SK-N-SH treated with all-trans-retinoic acid at 6 μM for 48 hours (cell line): ENCODE measurements at regions not wholly inside any gene's neighbourhood (a gene's known extent, or its start where the extent isn't known, plus 50 kb on each side); places are given as distances from the start of the nearest gene placed in this dataset.

ENCODE experiments used
- ATAC-seq: fragments of 200-7000 bp; cut with Tn5 transposase; 3 replicates; pipeline ENCODE4 v1.9.1; 2020; ENCODE audit warnings: mild to moderate bottlenecking, moderate library complexity
- ARNTL ChIP-seq: fragments of 450-650 bp; formaldehyde crosslinking; IDR thresholded peaks from 2 replicates; pipeline ENCODE4 v1.5.0; 2020; ENCODE audit warnings: low read depth, mild to moderate bottlenecking, moderate library complexity, borderline replicate concordance
- BACH2 ChIP-seq: fragments of 250-450 bp; sonication (Bioruptor Pico); IDR thresholded peaks from 2 replicates; pipeline ENCODE4 v1.9.0; 2021; ENCODE audit warnings: mild to moderate bottlenecking, borderline replicate concordance
- CSDC2 ChIP-seq: fragments of 250-450 bp; sonication (Bioruptor Pico); IDR thresholded peaks from 2 replicates; pipeline ENCODE4 v1.5.0; 2020; ENCODE audit warnings: mild to moderate bottlenecking, moderate library complexity
- ESRRG ChIP-seq: fragments of 250-450 bp; sonication (Bioruptor Pico); IDR thresholded peaks from 2 replicates; pipeline ENCODE4 v1.6.1; 2021; ENCODE audit warnings: mild to moderate bottlenecking
- GLIS3 ChIP-seq: fragments of 250-450 bp; sonication (Bioruptor Pico); IDR thresholded peaks from 2 replicates; pipeline ENCODE4 v1.5.0; 2020; ENCODE audit warnings: mild to moderate bottlenecking, moderate library complexity
- ISL1 ChIP-seq: fragments of 250-450 bp; sonication (Bioruptor Pico); IDR thresholded peaks from 2 replicates; pipeline ENCODE4 v2.1.2; 2022; ENCODE audit warnings: mild to moderate bottlenecking, moderate library complexity
- OSR1 ChIP-seq: fragments of 250-450 bp; sonication (Bioruptor Pico); IDR thresholded peaks from 2 replicates; pipeline ENCODE4 v1.8.0; 2022; ENCODE audit warnings: moderate library complexity, mild to moderate bottlenecking, inconsistent platforms
- PPARA ChIP-seq: fragments of 250-450 bp; sonication (Bioruptor Pico); IDR thresholded peaks from 2 replicates; pipeline ENCODE4 v1.5.0; 2020; ENCODE audit warnings: mild to moderate bottlenecking, borderline replicate concordance
- RARB ChIP-seq: fragments of 250-450 bp; sonication (Bioruptor Pico); IDR thresholded peaks from 2 replicates; pipeline ENCODE4 v1.8.0; 2021; ENCODE audit warnings: mild to moderate bottlenecking, moderate library complexity
- TCF4 ChIP-seq: fragments of 250-450 bp; sonication (Bioruptor Pico); IDR thresholded peaks from 2 replicates; pipeline ENCODE4 v1.8.0; 2021; ENCODE audit warnings: mild to moderate bottlenecking, moderate library complexity, borderline replicate concordance
- TOX ChIP-seq: fragments of 250-450 bp; sonication (Bioruptor Pico); IDR thresholded peaks from 2 replicates; pipeline ENCODE4 v1.8.0; 2021; ENCODE audit warnings: mild to moderate bottlenecking, moderate library complexity, borderline replicate concordance
- ZC3H10 ChIP-seq: fragments of 250-450 bp; sonication (Bioruptor Pico); IDR thresholded peaks from 2 replicates; pipeline ENCODE4 v1.5.1; 2021; ENCODE audit warnings: mild to moderate bottlenecking, moderate library complexity
- ZFP3 ChIP-seq: fragments of 250-450 bp; sonication (Bioruptor Pico); IDR thresholded peaks from 2 replicates; pipeline ENCODE4 v1.5.0; 2020; ENCODE audit warnings: mild to moderate bottlenecking, moderate library complexity
- ZNF565 ChIP-seq: fragments of 450-650 bp; formaldehyde crosslinking; conservative IDR thresholded peaks from 2 replicates; pipeline ENCODE4 v1.5.0; 2020; ENCODE audit warnings: low read depth, mild to moderate bottlenecking, moderate library complexity
- ZNF70 ChIP-seq: fragments of 450-650 bp; formaldehyde crosslinking; IDR thresholded peaks from 2 replicates; pipeline ENCODE4 v1.5.0; 2020; ENCODE audit warnings: mild to moderate bottlenecking, moderate library complexity
- ZNF8 ChIP-seq: fragments of 450-650 bp; formaldehyde crosslinking; IDR thresholded peaks from 2 replicates; pipeline ENCODE4 v1.5.0; 2020; ENCODE audit warnings: mild to moderate bottlenecking, moderate library complexity
- TF ChIP-seq, protein P1 (sequence below): fragments of 250-450 bp; sonication (Bioruptor Pico); IDR thresholded peaks from 2 replicates; pipeline ENCODE4 v1.5.0; 2020; ENCODE audit warnings: mild to moderate bottlenecking, moderate library complexity
- TF ChIP-seq, protein P2 (sequence below): fragments of 250-450 bp; sonication (Bioruptor Pico); IDR thresholded peaks from 2 replicates; pipeline ENCODE4 v1.8.0; 2021; ENCODE audit warnings: low read depth, mild to moderate bottlenecking, moderate library complexity, borderline replicate concordance

DNA sequence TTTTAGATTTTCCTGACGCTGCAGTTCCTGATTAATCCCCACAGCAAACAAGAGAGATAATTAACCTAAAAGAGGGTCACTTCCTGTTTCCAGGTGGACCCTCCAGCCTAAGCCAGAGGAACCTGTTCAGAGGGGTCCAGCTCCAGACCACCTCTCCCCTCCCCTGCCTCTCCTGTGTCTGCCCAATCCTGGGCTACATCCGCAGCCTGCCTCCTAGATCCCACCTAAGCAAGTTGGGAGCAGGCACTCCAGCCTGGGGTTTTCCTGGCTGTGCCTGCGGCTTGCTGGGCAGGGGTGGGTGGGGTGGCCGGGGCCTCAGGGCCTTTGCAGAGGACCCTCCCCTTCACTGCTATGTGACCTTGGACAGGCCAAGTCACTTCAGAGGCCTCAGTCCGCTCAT is 178.6 kb upstream of the LINGO1 start:
- TF ChIP-seq ZFP3 (CRISPR knock-in tag) (no peak), ESRRG (CRISPR knock-in tag) (no peak), GLIS3 (CRISPR knock-in tag) (no peak), ISL1 (CRISPR knock-in tag) (no peak), TOX (no peak), ARNTL (CRISPR knock-in tag) (no peak), ZNF8 (CRISPR knock-in tag) (no peak), OSR1 (CRISPR knock-in tag) (no peak)
- TF ChIP-seq, protein P1, sequence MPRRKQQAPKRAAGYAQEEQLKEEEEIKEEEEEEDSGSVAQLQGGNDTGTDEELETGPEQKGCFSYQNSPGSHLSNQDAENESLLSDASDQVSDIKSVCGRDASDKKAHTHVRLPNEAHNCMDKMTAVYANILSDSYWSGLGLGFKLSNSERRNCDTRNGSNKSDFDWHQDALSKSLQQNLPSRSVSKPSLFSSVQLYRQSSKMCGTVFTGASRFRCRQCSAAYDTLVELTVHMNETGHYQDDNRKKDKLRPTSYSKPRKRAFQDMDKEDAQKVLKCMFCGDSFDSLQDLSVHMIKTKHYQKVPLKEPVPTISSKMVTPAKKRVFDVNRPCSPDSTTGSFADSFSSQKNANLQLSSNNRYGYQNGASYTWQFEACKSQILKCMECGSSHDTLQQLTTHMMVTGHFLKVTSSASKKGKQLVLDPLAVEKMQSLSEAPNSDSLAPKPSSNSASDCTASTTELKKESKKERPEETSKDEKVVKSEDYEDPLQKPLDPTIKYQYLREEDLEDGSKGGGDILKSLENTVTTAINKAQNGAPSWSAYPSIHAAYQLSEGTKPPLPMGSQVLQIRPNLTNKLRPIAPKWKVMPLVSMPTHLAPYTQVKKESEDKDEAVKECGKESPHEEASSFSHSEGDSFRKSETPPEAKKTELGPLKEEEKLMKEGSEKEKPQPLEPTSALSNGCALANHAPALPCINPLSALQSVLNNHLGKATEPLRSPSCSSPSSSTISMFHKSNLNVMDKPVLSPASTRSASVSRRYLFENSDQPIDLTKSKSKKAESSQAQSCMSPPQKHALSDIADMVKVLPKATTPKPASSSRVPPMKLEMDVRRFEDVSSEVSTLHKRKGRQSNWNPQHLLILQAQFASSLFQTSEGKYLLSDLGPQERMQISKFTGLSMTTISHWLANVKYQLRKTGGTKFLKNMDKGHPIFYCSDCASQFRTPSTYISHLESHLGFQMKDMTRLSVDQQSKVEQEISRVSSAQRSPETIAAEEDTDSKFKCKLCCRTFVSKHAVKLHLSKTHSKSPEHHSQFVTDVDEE (CRISPR knock-in tag), result no peak
- TF ChIP-seq, protein P2, sequence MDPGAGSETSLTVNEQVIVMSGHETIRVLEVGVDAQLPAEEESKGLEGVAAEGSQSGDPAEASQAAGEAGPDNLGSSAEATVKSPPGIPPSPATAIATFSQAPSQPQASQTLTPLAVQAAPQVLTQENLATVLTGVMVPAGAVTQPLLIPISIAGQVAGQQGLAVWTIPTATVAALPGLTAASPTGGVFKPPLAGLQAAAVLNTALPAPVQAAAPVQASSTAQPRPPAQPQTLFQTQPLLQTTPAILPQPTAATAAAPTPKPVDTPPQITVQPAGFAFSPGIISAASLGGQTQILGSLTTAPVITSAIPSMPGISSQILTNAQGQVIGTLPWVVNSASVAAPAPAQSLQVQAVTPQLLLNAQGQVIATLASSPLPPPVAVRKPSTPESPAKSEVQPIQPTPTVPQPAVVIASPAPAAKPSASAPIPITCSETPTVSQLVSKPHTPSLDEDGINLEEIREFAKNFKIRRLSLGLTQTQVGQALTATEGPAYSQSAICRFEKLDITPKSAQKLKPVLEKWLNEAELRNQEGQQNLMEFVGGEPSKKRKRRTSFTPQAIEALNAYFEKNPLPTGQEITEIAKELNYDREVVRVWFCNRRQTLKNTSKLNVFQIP (CRISPR knock-in tag), result no peak
- no peak for ATAC-seq

DNA sequence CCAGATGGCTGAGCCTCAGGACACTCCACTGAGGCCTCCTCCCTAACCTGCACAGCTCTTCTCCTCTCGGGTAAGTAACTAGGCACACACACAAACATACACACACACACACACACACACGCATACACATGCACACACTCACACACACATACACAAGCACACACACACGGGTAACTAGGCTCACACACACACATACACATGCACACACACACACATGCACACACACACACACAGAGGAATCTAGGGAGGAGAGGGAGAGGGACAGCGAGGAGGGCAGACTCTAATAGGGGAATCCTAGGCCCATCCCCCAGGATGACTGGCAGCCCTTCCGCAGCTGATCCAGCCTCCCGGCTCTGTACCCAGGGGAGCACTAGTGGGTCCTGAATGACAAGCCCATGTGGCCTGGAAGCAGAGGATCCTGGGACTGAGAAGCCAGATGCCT is 177.4 kb upstream of the LINGO1 start:
- TF ChIP-seq ZNF8 (CRISPR knock-in tag) (no peak), ZNF70 (CRISPR knock-in tag) (no peak), ISL1 (CRISPR knock-in tag) (no peak), BACH2 (CRISPR knock-in tag) (no peak), CSDC2 (no peak), ZFP3 (CRISPR knock-in tag) (no peak), TCF4 (no peak), ZNF565 (no peak), OSR1 (CRISPR knock-in tag) (no peak)
- TF ChIP-seq, protein P1 (CRISPR knock-in tag), result no peak
- ATAC-seq, result no peak; the same call in 2 of the 3 replicates

DNA sequence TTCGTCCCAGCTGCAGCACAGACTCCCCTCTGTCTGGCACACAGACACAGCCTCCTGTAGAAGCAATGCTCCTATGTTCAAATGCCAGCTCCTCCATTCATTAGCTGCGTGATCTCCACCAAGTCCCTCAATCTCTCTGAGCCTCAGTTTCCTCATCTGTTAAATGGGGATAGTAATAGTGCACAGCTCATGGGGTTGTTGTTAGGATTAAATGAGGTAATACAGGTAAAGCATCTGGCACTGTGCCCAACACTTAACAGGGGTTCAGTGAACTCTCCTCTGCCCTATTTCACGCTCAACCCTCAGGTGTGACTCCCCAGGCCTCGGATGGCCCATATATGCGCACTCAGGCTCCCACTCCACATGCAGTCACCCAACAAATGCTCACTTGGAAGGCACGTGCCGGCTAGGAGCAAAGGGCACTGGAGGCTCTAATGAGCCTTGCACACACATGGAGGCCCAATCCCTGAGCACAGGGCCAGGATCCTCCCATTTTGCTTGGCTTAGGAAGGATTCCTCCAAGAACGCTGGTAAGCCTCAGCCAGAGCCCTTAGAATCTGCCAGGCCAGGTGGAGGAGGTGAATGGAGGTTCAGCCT is 176.0 kb upstream of the LINGO1 start:
- TF ChIP-seq ZNF70 (CRISPR knock-in tag) (no peak), ZNF8 (CRISPR knock-in tag) (no peak)
- TF ChIP-seq, protein P1 (CRISPR knock-in tag), result no peak

DNA sequence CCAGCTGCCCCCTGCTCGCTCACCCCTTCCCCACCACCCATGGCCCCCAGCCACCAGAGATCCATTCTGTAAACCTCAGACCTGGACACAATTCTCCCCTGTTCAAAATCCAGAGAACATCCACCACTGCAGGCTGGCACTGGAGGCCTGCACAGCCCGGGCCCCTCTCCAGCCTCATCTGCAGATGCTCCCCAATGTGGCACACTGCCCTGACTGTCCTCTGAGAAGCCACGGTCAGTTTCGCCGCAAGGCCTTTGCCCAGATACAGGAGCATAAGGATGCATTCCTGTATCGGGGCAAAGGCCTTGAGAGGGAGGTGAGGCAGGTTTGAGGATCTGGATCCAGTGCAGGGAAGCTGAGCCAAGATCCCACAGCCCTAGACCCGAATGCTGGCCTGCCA is 175.4 kb upstream of the LINGO1 start:
- ATAC-seq, result no peak
- TF ChIP-seq ZFP3 (CRISPR knock-in tag) (no peak), OSR1 (CRISPR knock-in tag) (no peak), PPARA (no peak), ISL1 (CRISPR knock-in tag) (no peak), TOX (no peak), ZNF8 (CRISPR knock-in tag) (no peak), TCF4 (no peak), ZC3H10 (CRISPR knock-in tag) (no peak), RARB (no peak), ZNF565 (no peak)
- TF ChIP-seq, protein P2 (CRISPR knock-in tag), result no peak
- TF ChIP-seq, protein P1 (CRISPR knock-in tag), result no peak

More for the DNA sequence above, 176.0 kb upstream of the LINGO1 start:
- no peak for ATAC-seq
